HEK293T (cell line): ENCODE measurements at regions not wholly inside any gene's neighbourhood (a gene's known extent, or its start where the extent isn't known, plus 50 kb on each side); places are given as distances from the start of the nearest gene placed in this dataset.

Experiments
- ELF4 ChIP-seq: fragments of 450-650 bp; IDR thresholded peaks from 2 replicates; pipeline ENCODE4 v1.6.1; 2017; ENCODE audit warnings: antibody characterized with exemption
- FOXK2 ChIP-seq: fragments of 450-650 bp; IDR thresholded peaks from 2 replicates; pipeline ENCODE4 v1.6.1; 2016; ENCODE audit warnings: mild to moderate bottlenecking
- FOXM1 ChIP-seq: fragments of 450-650 bp; IDR thresholded peaks from 2 replicates; pipeline ENCODE4 v1.6.1; 2017; ENCODE audit warnings: mild to moderate bottlenecking, borderline replicate concordance
- NFRKB ChIP-seq: fragments of 450-650 bp; IDR thresholded peaks from 2 replicates; pipeline ENCODE4 v1.6.1; 2016; ENCODE audit warnings: mild to moderate bottlenecking, moderate library complexity
- SUZ12 ChIP-seq: fragments of 450-650 bp; IDR thresholded peaks from 2 replicates; pipeline ENCODE4 v1.6.1; 2016; ENCODE audit warnings: mild to moderate bottlenecking

- TF ChIP-seq NFRKB: no peak
- TF ChIP-seq ELF4: no peak
- TF ChIP-seq FOXK2: no peak
- no peak for TF ChIP-seq FOXM1
- TF ChIP-seq SUZ12: no peak
These were observed 312.1 kb upstream of the MAN1A1 start for GRCh38 chr6:119661628-119662027.
